ENCODE measurements at regions not wholly inside any gene's neighbourhood (a gene's known extent, or its start where the extent isn't known, plus 50 kb on each side); places are given as distances from the start of the nearest gene placed in this dataset.
"Not testable (repeated sequence)": the region's sequence is repeated elsewhere in the genome, so short reads cannot be mapped to it uniquely, and the experiment has no call there.

DNA sequence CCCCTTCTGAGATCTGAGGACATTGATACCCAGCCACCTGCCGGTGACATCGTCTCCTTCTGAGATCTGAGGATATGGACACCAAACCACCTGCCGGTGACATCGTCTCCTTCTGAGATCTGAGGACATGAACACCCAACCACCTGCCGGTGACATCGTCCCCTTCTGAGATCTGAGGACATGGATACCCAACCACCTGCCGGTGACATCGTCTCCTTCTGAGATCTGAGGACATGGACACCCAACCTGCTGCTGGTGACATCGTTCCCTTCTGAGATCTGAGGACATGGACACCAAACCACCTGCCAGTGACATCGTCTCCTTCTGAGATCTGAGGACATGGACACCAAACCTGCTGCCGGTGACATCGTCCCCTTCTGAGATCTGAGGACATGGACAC is 396.1 kb upstream of the TNRC6C start:
- not testable (repeated sequence) for DNase-seq

DNA sequence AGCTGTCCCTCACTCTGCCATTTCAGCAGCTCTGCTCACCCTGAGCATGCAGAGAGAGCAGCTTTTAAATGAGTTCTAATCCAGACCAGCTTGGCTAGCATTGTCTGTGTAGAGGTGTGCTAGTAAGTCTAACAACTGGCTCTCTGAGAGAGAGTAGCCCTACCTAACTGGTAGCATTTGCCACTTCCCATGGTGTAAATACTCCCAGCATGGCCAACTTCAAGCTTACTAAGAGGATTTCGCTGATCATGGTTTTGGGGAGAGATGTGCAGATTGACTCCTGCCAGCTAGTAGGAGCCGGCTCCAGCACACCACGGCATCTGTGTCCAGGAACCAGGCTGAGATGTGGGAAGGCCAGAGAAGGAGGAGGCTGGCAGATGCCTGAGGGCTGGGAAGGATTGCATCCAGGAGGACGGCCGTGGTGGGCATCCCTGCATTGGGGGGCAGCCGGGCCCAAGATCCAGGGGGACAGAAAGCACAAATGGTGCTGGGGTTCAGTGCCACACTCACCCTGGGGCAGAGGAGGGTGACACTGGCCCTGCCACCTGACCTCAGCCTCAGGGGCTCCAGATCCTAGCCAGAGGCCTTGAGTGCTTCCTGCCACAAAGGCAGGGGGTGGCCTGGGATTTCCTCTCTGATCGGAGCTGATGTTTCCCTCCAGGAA is 394.9 kb upstream of the TNRC6C start:
- no peak for DNase-seq

DNA sequence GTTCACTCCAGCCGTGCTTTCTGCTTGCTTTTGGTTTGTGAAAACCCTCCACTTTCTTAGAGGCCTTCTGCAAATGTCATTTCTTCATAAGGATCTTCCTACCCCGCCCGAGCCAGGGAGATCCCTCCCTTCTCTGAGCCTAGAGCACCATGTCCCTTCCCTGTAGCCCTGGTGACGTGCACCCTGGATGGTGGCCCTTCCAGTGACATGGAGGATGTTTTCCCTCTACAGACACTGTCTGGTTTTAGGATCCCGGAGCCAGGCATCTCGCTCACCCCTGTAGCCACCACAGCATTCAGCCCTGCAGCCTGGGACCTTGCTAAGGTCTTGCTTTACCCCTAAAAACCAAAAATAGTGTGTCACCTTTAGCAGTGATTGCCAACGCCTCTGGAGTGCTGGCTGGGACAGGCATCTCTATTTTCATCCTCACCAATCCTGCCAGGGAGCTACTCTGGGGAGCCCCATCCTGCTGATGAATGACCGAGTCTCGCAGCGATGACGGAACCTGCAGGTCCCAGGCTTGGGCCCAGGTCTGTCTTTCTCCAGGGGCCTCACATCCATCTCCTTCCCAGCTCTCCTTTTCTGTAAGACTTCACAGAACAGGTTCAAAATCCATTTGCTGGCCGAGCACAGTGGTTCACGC is 394.1 kb upstream of the TNRC6C start:
- DNase-seq, result no peak

DNA sequence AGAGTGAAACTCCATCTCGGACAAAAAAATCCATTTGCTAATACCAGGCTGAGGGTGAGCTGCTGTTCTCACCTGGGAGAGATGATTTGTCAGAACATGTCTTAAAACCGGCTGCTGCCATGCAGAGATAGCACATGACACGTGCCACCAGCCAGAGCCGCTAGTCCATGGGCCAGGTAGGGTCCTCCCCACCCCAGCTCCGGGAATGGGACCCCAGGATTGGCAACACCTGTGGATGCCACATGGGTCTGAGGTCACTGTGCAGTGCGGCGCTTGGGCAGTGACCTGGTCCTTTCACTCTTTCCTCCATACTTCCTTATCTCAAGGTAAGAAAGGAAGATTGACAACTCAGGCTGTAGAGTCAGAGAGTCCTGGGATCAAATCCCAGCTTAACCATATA is 393.3 kb upstream of the TNRC6C start:
- no peak for DNase-seq

DNA sequence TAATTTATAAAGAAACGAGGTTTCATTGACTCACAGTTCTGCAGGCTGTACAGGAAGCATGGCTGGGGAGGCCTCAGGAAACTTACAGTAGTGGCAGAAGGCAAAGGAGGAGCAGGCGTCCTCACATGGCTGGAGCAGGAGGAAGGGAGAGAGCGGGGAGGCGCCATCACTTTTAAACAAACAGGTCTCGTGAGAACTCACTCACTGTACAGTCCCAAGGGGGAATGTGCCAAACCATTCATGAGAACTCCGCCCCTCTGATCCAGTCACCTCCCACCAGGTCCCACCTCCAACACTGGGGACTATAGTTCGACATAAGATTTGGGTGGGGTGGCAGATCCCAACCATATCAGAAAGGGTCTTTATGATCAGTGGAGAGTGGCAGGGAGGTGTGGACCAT is 392.4 kb upstream of the TNRC6C start:
- no peak for DNase-seq

DNA sequence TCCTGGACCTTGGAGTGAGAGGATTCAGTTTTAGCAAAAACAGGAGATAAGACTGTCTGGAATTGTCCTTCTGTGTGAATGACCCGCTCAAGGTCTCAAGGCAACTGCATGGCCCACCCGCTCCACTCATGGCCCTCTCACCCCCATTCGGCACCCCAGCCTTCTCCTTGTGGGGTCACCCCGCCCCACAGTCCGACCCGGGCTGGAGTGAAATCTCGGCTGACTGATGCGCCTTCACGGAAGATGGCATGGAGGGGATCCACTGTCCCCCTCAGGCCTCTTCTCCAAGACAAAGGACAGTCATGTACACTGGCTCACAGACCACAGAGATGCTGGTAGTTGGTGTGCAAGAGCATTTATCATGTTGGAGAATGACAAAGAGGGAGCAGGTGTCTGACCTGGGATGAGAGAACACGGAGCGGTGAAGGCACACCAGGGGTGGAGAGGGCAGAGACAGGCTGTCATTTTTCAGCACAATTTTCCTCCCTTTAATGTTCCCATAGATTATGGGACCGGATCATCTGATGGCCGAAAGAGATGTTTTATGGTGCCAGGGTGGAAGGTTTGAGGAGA is 391.9 kb upstream of the TNRC6C start:
- DNase-seq, result no peak

DNA sequence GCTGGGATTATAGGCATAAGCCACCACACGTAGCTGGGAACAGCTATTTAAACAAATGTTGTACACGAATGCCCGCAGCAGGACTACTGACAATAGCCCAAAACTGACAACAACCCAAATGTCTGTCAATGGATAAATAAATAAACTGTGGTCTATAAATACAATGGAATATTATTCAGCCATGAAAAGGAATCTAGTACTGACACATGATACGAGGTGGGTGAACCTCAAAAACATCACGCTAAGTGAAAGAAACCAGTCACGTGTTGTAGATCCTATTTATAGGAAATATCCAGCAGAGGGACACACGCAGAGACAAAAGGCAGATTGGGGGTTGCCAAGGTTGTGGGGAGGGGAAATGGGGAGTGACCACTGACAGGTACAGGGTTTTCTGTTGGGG is 390.0 kb upstream of the TNRC6C start:
- no peak for DNase-seq

DNA sequence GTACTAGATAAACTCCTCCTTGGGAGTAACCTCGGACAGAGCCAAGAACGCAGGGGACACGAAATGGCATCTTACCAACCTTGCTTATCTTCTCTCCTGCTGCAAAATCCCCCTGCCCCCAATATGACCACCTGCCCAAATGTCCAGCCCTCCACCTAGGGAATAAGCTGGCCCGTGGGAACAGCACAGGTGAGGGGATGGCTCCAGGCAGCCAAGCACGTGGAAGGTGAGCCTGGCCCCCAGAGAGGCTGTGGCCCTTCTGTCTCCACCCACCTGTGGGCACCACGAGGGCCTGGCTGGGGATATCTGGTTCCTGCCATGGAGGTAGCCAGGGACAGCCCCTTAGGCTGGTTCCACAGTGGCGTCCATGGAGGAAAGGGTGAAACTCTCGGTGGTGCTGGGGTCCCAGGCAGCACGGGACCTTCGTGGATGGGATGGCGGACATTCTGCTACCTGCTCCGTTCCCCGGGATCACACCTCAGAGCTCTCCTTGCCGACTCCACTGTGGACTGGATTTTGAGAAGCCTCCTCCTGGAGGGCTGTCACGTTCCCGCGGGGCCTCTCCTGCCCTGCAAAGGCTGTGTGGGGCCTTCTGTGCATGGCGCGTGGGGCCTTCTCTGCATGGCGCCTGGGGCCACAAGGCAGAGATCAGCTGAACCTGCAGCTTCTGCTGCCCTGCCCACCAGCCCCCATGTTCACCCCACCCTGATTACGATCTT is 388.5 kb upstream of the TNRC6C start:
- no peak for DNase-seq

DNA sequence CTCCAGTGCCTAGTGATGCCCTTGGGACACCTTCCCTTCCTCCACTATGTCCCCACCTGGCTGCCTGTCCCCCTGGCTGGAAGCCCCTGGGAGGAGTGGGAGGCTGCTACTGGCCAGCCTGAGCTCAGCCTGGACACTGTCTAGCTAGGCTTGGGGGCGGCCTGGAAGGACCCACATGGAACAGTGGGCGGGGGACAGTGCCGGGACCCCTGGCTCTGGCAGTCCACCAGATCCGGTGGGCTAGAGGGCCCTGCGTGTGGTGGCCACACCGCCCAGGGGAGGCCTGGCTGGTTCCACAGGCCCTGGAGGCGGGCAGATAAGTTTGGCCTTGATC is 388.0 kb upstream of the TNRC6C start:
- no peak for DNase-seq

DNA sequence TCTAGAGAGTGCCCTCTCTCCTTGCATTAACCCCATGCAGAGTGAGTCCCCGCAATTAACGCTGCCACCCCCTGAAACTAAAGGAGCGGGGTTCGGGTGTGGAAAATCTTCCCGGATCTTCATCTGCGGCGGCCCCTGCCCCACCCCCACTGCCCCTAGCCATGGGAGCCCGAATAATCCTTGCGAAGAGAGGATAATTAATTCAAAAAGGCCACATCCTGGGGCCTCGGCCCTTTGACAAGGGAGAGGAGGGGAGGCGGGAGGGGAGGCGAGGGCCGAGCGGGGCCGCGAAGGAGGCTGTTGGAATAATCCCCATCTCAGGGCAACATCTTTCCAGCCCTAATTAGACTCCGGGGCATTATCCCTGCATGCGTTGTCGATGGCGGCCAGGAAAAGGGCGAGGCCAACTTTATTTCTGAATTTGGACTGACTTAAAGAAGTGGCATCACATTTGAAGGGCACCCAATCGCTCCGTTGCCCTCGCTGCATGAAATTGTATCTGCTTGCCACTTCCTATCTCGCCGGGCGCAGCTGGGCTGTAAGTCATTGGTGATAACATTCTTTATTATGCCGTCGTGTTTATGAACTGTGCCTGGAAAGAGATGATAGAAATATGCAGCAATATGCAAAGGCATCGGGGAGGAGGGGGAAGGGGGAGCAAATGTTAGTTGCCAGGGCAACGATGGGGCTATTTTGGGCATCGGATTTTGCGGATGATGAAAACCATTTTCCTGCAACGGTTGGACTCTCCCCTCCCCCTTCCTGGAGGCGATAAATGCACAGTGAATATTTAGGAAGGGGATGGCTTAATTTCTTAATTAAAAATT is 387.1 kb upstream of the TNRC6C start:
- DNase-seq, result peak; percentile 78

DNA sequence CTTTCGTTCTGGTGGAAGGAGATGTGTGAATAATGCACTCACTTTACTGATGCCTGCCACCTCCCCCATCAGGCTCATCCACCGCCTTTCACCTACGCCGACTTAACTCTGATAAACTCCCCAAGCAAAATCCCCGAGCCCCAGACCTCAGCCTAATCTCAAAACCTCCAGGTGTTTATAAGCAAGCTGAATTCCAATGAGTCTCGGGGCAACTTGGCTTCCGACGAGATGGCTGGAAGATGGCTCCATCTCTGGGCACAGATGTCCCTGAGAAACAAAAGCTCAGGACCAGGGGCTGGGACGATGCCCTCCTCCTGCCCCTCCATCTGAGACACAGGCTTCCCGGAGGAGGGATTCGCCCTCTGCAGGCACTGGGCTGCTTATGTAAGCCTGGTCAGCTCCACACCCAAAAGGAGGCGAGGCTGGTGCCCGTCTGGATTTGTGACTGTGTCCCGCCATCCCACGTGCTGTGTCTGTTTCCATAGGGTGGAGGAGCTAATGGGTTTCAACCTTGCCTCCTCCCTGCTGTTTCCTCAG is 386.4 kb upstream of the TNRC6C start:
- DNase-seq, result no peak

DNA sequence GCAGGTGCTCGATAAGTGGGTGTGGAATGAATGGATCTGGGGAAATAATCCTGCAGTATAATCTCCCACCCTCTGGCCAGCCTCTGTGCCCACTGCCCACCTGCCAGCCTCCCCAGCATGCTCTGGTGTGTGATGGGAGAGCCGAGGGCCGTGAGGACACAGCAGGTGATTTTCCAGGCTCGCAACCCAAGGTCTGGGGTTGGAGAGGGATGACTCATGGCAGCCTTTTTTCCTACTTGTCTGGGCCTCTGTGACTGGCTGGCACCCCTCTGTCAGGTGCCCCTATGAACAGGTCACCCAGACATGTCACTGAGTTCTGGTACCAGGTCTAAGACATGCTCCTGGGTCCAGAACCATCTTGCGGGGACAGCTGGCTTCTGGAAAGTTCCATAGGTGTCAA is 385.7 kb upstream of the TNRC6C start:
- peak; percentile 35 for DNase-seq

DNA sequence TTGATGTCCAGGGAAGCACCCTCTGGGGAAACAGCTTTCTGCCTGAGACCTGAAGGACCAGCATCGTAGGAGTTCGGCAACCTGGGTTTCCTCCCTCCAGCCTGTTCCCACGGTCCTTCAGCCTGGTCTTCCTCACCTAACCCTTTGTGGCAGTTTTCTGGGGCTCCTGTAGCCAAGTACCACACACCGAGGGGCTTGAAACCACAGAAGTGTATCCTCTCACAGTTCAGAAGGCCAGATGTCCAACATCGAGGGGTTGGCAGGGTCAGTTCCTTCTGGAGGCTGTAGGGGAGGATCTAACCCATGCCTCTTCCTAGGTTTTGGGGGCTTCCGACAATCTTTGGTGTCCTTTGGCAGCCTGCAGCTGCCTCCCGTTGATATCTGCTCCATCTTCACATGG is 381.0 kb upstream of the TNRC6C start:
- no peak for DNase-seq

DNA sequence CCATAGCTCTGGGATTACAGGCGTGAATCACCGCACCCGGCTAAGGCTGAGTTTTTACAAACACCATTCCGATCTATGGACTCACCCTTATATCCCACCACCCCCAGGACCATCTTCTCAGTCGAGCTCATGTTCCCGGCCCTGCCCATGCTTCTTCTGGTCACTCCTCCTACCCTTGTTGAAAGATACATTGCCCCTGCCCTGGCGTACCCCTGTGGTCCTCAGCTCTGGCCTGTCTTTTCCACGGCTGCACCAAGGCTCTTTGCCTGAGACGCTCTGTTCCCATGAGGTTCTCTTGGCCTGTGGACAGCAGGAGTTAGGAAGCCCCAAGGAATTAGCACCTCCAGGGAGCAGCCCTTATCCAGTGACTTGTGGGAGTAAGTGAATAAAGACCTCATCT is 379.4 kb upstream of the TNRC6C start:
- DNase-seq, result no peak

DNA sequence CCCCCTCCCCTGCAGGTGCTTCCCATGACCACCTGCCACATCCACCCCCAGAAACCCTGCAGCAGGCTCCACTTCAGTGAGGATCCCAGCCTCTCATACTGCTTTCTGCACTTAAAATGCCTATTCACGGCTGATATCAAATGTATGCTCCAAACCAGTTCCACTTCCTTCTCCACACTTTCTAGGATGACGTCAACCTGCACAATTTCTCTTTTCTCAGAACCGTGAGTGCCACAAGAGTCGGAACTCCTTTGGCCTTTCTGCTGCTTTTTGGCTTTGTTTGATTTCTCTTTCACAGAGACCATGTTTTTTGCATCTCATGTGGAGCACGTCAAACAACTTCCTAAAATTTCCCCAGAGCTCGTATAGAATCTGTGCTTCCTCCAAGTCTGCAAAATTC is 378.8 kb upstream of the TNRC6C start:
- DNase-seq, result peak; percentile 91

DNA sequence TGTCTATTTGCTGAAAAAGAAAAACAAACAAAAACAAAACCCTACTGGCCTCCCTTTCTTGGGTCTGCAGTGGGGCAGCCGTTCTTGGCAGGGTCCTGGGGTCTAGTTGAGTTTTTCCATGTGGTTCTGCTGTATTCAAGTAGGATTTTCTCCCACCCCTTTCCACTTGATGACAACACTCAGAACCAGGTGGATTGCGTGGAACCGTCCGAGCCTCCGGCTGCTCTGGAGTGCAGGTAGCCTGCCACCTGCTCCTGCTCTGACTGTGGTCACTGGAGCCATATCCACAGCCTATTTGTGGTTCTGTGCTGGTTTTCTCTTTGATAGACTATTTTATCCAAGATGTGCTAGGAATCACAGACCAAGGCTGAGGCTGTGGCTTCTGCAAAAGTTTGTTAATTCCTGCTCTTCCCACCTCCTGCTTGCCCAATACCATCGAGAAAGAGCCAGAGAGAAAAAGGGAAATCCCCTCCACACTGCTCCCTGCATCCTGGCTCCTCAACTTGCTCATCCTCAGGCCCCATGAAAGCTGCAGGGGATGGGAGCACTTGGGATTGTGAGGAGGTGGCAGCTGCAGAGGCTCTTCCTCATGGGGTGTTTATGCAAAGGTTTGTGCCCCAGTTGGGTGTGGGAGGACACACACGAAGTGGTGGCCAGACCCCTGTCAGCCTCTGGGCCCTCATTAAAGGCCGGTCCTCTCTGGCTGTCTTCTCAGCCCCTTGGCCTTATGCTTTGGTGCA is 377.8 kb upstream of the TNRC6C start:
- DNase-seq, result peak; percentile 30

DNA sequence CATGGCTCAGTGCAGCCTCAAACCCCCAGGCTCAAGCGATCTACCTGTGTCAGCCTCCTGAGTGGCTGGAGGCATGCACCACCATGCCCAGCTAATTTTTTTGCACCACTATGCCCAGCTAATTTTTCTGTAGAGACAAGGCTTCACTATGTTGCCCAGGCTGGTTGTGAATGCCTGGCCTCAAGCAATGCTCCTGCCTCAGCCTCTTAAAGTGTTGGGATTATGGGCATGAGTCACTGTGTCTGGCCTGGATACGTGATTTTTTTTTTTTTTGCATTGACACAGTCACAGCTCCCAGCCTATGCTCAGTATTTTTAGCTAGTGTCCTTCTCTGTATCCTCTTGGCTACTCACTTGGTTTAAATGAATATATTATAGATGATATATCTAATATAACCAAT is 377.0 kb upstream of the TNRC6C start:
- DNase-seq, result no peak

DNA sequence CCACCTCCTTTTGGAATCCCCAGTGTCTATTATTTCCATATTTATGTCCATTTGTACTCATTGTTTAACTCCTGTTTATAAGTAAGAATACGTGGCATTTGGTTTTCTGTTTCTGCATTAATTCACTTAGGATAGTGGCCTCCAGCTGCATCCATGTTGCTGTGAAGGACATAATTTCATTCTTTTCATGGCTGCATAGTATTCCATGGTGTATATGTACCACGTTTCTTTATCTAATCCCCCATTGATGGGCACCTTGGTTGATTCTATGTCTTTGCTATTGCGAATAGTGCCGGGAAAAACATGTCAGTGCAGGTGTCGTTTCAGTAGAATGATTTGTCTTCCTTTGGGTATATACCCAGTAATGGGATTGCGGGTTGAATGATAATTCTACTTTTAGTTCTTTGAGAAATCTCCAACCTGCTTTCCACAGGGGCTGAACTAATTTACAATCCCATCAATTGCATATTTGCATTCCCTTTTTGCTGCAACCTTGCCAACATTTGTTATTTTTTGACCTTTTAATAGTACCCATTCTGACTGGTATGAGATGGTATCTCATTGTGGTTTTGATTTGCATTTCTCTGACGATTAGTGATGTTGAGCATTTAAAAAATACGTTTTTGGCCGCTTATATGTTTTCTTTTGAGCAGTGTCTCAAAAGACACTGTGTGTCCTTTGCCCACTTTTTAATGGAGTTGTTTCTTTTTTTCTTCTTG is 373.2 kb upstream of the TNRC6C start:
- DNase-seq, result no peak

DNA sequence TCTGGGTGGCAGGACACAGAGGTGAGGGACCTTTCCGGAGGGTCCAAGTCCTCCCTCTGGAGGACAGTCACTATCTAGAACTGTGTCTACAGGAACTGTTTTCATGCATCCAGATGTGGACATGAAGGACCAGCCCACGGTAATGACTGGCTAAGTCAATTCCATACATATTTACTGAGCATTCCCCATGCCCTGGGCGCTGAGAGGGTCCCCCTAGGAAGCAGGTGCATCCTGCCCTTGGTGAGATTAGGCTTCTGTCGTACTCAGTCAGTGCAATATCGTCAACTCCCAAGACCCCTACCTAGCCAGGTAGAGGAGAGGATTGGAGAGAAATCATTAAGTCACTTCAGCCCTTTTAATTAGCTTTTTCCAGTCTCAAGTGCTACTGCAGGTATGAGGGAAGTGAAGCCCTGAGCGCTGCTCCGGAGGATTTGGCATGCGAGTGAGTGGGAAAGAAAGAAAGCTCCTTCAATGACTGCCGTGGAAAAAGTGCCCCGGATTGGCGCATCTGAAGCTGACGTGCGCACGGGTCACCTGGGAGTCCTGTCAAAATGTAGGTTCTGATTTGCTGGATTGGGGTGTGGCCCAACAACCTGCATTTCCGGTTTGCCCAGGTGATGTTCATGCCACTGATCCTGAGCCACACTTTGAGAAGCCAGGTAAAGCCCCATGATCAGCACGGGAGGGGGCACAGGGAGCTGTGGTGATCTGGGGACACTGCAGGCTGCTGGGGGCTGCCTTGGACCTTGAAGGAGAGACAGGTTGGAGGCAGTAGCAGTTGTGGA is 367.4 kb upstream of the TNRC6C start:
- peak; percentile 80 for DNase-seq

DNA sequence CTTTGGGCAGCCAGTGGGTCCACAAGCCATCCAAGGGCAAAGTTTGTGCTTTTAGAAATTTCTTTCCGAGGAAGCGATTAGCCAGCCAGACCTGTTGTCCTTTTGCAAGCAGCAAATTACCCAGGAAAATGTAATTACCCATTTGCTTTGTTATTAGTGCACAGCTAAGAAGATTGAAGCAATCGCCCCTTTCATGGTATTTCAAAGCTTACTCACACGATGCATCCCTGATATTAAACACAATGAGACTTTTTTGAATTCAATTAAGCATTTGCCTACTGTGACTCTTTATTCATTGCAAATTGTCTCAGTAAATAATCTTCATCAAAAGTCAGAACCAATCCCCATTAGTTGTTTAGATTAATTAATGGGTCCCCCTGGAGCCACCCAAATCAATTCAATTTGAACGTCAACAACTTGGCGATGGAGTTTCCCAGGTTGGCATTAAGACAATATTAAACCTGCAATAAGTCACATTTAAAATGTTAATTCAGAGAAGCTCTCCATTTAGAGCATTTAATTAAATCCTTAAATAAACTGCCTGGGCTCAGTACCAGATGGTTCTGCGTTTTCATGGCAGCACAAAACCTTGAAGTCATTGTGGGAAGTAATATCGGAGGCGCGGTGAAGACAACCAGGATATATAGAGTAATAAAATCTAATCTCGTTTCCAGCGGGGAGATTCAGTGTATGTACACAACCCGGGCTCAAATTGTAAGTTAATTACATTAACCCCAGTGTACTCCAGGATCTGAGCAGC is 366.2 kb upstream of the TNRC6C start:
- no peak for DNase-seq
